ENCODE measurements at regions not wholly inside any gene's neighbourhood (a gene's known extent, or its start where the extent isn't known, plus 50 kb on each side); places are given as distances from the start of the nearest gene placed in this dataset.

- Histone ChIP-seq H3K9me3 (ENCODE audit: control insufficient read depth in 4 of 4, low read length in 3 of 4) (no peaks in the 10 kb centered on the region), H3K4me1 (ENCODE audit: control insufficient read depth in 4 of 4, insufficient read depth in 4 of 4, low read length in 3 of 4) (no peaks in the 10 kb centered on the region), H3K4me3 (ENCODE audit: low read depth in 1 of 3, low read length in 3 of 3) (no peak overlapping the region), H3K27ac (ENCODE audit: low read depth in 1 of 2, low read length in 2 of 2) (no peak overlapping the region), H3K27me3 (ENCODE audit: control insufficient read depth in 4 of 4, insufficient read depth in 4 of 4, low read length in 3 of 4) (peaks cover 0 to 2% (median 0%) of the 10 kb centered on the region in 4 donors), H3K36me3 (ENCODE audit: control insufficient read depth in 4 of 4, insufficient read depth in 3 of 4, low read depth in 1 of 4, low read length in 3 of 4) (no peaks in the 10 kb centered on the region), H3K9ac (ENCODE audit: low read depth in 1 of 2, low read length in 2 of 2) (no peak overlapping the region)
- WGBS: 84% methylated on average over 3 of the region's 3 CpGs
- TF ChIP-seq, protein P1, sequence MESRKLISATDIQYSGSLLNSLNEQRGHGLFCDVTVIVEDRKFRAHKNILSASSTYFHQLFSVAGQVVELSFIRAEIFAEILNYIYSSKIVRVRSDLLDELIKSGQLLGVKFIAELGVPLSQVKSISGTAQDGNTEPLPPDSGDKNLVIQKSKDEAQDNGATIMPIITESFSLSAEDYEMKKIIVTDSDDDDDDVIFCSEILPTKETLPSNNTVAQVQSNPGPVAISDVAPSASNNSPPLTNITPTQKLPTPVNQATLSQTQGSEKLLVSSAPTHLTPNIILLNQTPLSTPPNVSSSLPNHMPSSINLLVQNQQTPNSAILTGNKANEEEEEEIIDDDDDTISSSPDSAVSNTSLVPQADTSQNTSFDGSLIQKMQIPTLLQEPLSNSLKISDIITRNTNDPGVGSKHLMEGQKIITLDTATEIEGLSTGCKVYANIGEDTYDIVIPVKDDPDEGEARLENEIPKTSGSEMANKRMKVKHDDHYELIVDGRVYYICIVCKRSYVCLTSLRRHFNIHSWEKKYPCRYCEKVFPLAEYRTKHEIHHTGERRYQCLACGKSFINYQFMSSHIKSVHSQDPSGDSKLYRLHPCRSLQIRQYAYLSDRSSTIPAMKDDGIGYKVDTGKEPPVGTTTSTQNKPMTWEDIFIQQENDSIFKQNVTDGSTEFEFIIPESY (IDR thresholded peaks at IDR 0.05): no peak
- no peak for TF ChIP-seq RAD21 (IDR thresholded peaks at IDR 0.05)
- no peak for TF ChIP-seq HNF4A (conservative IDR thresholded peaks at IDR 0.05)
- TF ChIP-seq, protein P2, sequence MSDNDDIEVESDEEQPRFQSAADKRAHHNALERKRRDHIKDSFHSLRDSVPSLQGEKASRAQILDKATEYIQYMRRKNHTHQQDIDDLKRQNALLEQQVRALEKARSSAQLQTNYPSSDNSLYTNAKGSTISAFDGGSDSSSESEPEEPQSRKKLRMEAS (IDR thresholded peaks at IDR 0.05): no peak
- TF ChIP-seq EGR1 (IDR thresholded peaks at IDR 0.05; ENCODE audit: low read depth in 2 of 2): no peak
- TF ChIP-seq FOXA1 (IDR thresholded peaks at IDR 0.05): no peak
- no peak for TF ChIP-seq RXRA (IDR thresholded peaks at IDR 0.05)
- no peak for TF ChIP-seq CTCF (IDR thresholded peaks at IDR 0.05; ENCODE audit: low read depth, low read length, missing input control)
- DNase-seq (ENCODE audit: low spot score): no peak
Observed at GRCh38 chr2:16173893-16174692, 233.7 kb downstream of the MYCN start.

GRCh38 chr2:16172324-16173175, 232.2 kb downstream of the MYCN start:
- Histone ChIP-seq H3K36me3 (ENCODE audit: control insufficient read depth in 4 of 4, insufficient read depth in 3 of 4, low read depth in 1 of 4, low read length in 3 of 4) (no peaks in the 10 kb centered on the region), H3K4me1 (ENCODE audit: control insufficient read depth in 4 of 4, insufficient read depth in 4 of 4, low read length in 3 of 4) (no peaks in the 10 kb centered on the region), H3K27me3 (ENCODE audit: control insufficient read depth in 4 of 4, insufficient read depth in 4 of 4, low read length in 3 of 4) (peaks cover 0 to 2% (median 0%) of the 10 kb centered on the region in 4 donors), H3K9ac (ENCODE audit: low read depth in 1 of 2, low read length in 2 of 2) (no peak overlapping the region), H3K9me3 (ENCODE audit: control insufficient read depth in 4 of 4, low read length in 3 of 4) (peaks cover 0 to 1% (median 0%) of the 10 kb centered on the region in 4 donors), H3K4me3 (ENCODE audit: low read depth in 1 of 3, low read length in 3 of 3) (no peak overlapping the region), H3K27ac (ENCODE audit: low read depth in 1 of 2, low read length in 2 of 2) (no peak overlapping the region)
- no peak for TF ChIP-seq ATF3 (IDR thresholded peaks at IDR 0.05)
- no peak for TF ChIP-seq CTCF (IDR thresholded peaks at IDR 0.05; ENCODE audit: low read depth, low read length, missing input control)
- TF ChIP-seq YY1 (IDR thresholded peaks at IDR 0.05): no peak
- no peak for TF ChIP-seq SP1 (IDR thresholded peaks at IDR 0.05)
- no peak for TF ChIP-seq RAD21 (IDR thresholded peaks at IDR 0.05)
- no peak for TF ChIP-seq EGR1 (IDR thresholded peaks at IDR 0.05; ENCODE audit: low read depth in 2 of 2)
- no peak for TF ChIP-seq TAF1 (conservative IDR thresholded peaks at IDR 0.05)
- DNase-seq (ENCODE audit: low spot score): no peak
- WGBS: 93% methylated on average over 8 of the region's 8 CpGs
